Middle frontal gyrus (tissue), 1 donor: ENCODE measurements at regions not wholly inside any gene's neighbourhood (a gene's known extent, or its start where the extent isn't known, plus 50 kb on each side); places are given as distances from the start of the nearest gene placed in this dataset.

Source experiments
- DNase-seq: peaks from one replicate; pipeline ENCODE4 v3.0.0-alpha.2; 2015; ENCODE audit warnings: low spot score; ENCODE audit errors: extremely low spot score

- no peak for DNase-seq
Measured at GRCh38 chr4:32135642-32136041, 1415.5 kb downstream of the PCDH7 start.

- DNase-seq, result no peak
Measured at GRCh38 chr4:32136081-32136787, 1416.1 kb downstream of the PCDH7 start.

- no peak for DNase-seq
Measured at GRCh38 chr4:32140636-32141035, 1420.5 kb downstream of the PCDH7 start.

- no peak for DNase-seq
Measured at GRCh38 chr4:32142075-32142474, 1421.9 kb downstream of the PCDH7 start.

GRCh38 chr4:32145987-32146386 is 1425.8 kb downstream of the PCDH7 start:
- no peak for DNase-seq

- DNase-seq, result no peak
Measured at GRCh38 chr4:32147446-32148085, 1427.4 kb downstream of the PCDH7 start.

GRCh38 chr4:32148111-32148666 is 1428.0 kb downstream of the PCDH7 start:
- DNase-seq, result no peak

GRCh38 chr4:32158961-32159360 is 1438.8 kb downstream of the PCDH7 start:
- DNase-seq, result no peak

- no peak for DNase-seq
Measured at GRCh38 chr4:32161392-32161791, 1441.2 kb downstream of the PCDH7 start.

GRCh38 chr4:32163125-32163524 is 1443.0 kb downstream of the PCDH7 start:
- DNase-seq, result no peak

GRCh38 chr4:32169841-32170240 is 1449.7 kb downstream of the PCDH7 start:
- no peak for DNase-seq

GRCh38 chr4:32172086-32172485 is 1451.9 kb downstream of the PCDH7 start:
- DNase-seq, result no peak

- DNase-seq, result no peak
Measured at GRCh38 chr4:32172761-32173160, 1452.6 kb downstream of the PCDH7 start.

- no peak for DNase-seq
Measured at GRCh38 chr4:32180086-32180485, 1459.9 kb downstream of the PCDH7 start.

GRCh38 chr4:32184186-32184585 is 1464.0 kb downstream of the PCDH7 start:
- DNase-seq, result no peak

GRCh38 chr4:32189130-32189529 is 1469.0 kb downstream of the PCDH7 start:
- DNase-seq, result no peak

GRCh38 chr4:32189788-32190187 is 1469.6 kb downstream of the PCDH7 start:
- no peak for DNase-seq

- DNase-seq, result no peak
Measured at GRCh38 chr4:32191961-32192360, 1471.8 kb downstream of the PCDH7 start.

- DNase-seq, result no peak
Measured at GRCh38 chr4:32192363-32192762, 1472.2 kb downstream of the PCDH7 start.

- DNase-seq, result no peak
Measured at GRCh38 chr4:32192991-32193390, 1472.8 kb downstream of the PCDH7 start.

- DNase-seq, result no peak
Measured at GRCh38 chr4:32196950-32197688, 1477.0 kb downstream of the PCDH7 start.

- DNase-seq, result no peak
Measured at GRCh38 chr4:32199639-32200038, 1479.5 kb downstream of the PCDH7 start.
